ENCODE measurements at regions not wholly inside any gene's neighbourhood (a gene's known extent, or its start where the extent isn't known, plus 50 kb on each side); places are given as distances from the start of the nearest gene placed in this dataset.

GRCh38 chr4:24298911-24299310, 285.4 kb downstream of the DHX15 start:
- TF ChIP-seq POLR2A (IDR thresholded peaks at IDR 0.05) (no peak), CTCF (IDR thresholded peaks at IDR 0.05 in 4 of 5, conservative IDR thresholded peaks at IDR 0.05 in 1 of 5) (no peak)
